ENCODE measurements at regions not wholly inside any gene's neighbourhood (a gene's known extent, or its start where the extent isn't known, plus 50 kb on each side); places are given as distances from the start of the nearest gene placed in this dataset.

DNA sequence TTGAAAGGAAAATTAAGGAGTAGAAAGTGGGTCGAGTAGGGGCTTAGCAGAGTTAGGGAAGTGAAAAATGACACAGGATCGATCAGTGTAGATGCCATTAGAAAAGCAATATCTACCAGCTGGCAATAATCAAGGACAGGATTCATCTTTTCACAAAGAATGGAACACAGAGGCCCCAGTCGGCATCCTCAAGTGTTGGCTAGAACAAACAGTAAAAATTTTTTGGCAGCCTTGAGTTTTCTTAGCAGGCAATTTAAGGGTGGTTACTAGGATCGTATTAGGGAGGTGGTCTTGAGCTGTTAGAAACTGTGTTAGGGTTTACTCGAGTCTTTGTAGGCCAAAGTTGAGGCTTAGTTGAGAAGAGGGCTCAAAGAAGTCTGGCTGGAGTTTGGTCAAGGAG is 658.8 kb upstream of the SGO1 start:
- TF ChIP-seq, protein P1, sequence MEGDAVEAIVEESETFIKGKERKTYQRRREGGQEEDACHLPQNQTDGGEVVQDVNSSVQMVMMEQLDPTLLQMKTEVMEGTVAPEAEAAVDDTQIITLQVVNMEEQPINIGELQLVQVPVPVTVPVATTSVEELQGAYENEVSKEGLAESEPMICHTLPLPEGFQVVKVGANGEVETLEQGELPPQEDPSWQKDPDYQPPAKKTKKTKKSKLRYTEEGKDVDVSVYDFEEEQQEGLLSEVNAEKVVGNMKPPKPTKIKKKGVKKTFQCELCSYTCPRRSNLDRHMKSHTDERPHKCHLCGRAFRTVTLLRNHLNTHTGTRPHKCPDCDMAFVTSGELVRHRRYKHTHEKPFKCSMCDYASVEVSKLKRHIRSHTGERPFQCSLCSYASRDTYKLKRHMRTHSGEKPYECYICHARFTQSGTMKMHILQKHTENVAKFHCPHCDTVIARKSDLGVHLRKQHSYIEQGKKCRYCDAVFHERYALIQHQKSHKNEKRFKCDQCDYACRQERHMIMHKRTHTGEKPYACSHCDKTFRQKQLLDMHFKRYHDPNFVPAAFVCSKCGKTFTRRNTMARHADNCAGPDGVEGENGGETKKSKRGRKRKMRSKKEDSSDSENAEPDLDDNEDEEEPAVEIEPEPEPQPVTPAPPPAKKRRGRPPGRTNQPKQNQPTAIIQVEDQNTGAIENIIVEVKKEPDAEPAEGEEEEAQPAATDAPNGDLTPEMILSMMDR (IDR thresholded peaks at IDR 0.05): no peak
- no peak for TF ChIP-seq POLR2A (IDR thresholded peaks at IDR 0.05)

All from testis (tissue), 2 donors.